HL-60 (cell line): ENCODE measurements at regions not wholly inside any gene's neighbourhood (a gene's known extent, or its start where the extent isn't known, plus 50 kb on each side); places are given as distances from the start of the nearest gene placed in this dataset.
"Not testable (repeated sequence)": the region's sequence is repeated elsewhere in the genome, so short reads cannot be mapped to it uniquely, and the experiment has no call there.

Experiments
- DNase-seq, 2 experiments: peaks; one replicate each; pipeline ENCODE4 v3.0.0-alpha.2; 2010 to 2020; ENCODE audit warnings: low read depth in 1 of 2, low spot score in 1 of 2
- H3K27ac ChIP-seq: fragments of 250-450 bp; sonication (Bioruptor Pico); replicated peaks from 2 replicates; pipeline ENCODE4 v1.5.1; 2020; ENCODE audit warnings: mild to moderate bottlenecking, moderate library complexity
- H3K27me3 ChIP-seq: fragments of 250-450 bp; sonication (Bioruptor Pico); 2 replicates; pipeline ENCODE4 v1.5.1; 2021; ENCODE audit warnings: mild to moderate bottlenecking, moderate library complexity; ENCODE audit not compliant: insufficient read depth, poor library complexity, severe bottlenecking
- H3K4me3 ChIP-seq: replicated peaks from 2 replicates; pipeline ENCODE4 v1.5.1; 2011; ENCODE audit warnings: mild to moderate bottlenecking, control low read depth, low read length; ENCODE audit not compliant: insufficient read depth
- CTCF ChIP-seq: IDR thresholded peaks from one replicate; pipeline ENCODE4 v1.5.1; 2011; ENCODE audit warnings: low read length, control low read depth, inconsistent platforms; ENCODE audit not compliant: insufficient read depth
- GABPA ChIP-seq: IDR thresholded peaks from 2 replicates; pipeline ENCODE4 v1.6.1; 2012; ENCODE audit warnings: low read depth
- POLR2AphosphoS5 ChIP-seq: IDR thresholded peaks from 2 replicates; pipeline ENCODE4 v1.6.1; 2012; ENCODE audit warnings: low read depth
- REST ChIP-seq: IDR thresholded peaks from 2 replicates; pipeline ENCODE4 v1.6.1; 2012; ENCODE audit warnings: low read depth; ENCODE audit not compliant: insufficient replicate concordance
- SPI1 ChIP-seq: IDR thresholded peaks from 2 replicates; pipeline ENCODE4 v1.6.1; 2012; ENCODE audit warnings: low read depth, mild to moderate bottlenecking, borderline replicate concordance

DNA sequence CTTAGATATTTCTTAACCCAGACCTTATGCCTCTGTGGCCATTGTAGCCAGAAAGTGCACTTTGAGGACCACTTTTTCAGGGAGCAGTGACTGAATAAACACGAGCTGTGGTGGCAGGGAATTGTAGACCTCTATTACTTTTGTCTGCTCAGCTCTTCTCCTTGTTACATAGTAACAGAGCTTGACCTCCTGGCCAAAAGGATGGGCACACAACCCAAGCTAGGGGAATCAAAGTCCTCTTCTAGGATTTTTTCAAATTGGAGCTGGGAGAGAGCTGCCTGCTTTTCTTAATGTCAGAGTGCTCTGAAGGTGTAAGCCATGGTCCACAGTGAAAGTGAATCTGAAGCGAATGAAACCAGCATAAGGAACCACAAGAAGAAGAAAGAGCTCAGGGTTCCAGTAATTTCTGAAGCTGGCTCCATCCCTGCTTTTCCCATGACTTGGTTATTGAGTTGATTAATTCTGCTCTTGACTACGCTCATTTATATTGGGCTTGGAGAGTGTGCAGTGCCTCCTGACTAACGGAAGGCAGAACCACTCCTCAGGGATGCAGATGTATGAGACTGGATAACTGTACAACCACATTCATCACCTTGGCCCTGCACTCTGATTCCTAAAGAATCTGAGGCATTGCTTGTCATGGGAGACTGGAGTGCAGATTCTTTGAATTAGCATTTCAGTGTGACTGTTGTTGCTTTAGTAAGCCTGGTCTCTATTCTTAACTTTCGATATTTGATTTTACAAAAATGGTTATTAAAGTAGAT is 60.9 kb downstream of the TLNRD1 start:
- H3K27ac ChIP-seq: no peak overlapping the region
- H3K4me3 ChIP-seq: no peak overlapping the region
- no peak for TF ChIP-seq CTCF
- no peak for TF ChIP-seq GABPA
- TF ChIP-seq POLR2AphosphoS5: no peak
- no peak for TF ChIP-seq SPI1
- no peak for TF ChIP-seq REST
- no peaks in the 10 kb centered on the region for H3K27me3 ChIP-seq
- DNase-seq: no peak

- no peak for DNase-seq
- no peak overlapping the region for H3K4me3 ChIP-seq
- no peak overlapping the region for H3K27ac ChIP-seq
- TF ChIP-seq POLR2AphosphoS5: no peak
- no peak for TF ChIP-seq GABPA
- no peak for TF ChIP-seq CTCF
- TF ChIP-seq SPI1: no peak
- no peak for TF ChIP-seq REST
- H3K27me3 ChIP-seq: no peaks in the 10 kb centered on the region
Observed at GRCh38 chr15:81062937-81063336, 62.2 kb downstream of the TLNRD1 start.

DNA sequence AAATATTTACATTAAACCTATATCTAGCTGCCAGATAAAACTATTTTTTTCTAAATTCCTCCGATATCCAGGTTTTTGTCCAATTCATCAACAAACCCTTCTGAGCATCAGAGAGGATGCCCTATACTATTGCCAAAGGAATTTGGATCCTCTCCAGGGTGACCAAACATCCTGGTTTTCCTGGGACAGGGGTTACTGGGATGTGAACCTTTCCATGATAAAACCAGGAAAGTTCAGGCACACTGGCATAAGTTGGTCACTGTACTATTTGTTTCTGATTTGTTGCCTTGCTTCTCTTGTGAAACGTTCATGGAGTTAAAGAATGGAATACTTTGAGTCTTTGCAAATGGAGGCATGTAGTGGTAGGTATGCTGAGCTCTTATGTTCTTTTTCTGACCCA is 63.5 kb downstream of the TLNRD1 start:
- no peak overlapping the region for H3K4me3 ChIP-seq

GRCh38 chr15:81067567-81067966 is 66.5 kb upstream of the CFAP161 start:
- not testable (repeated sequence) for H3K4me3 ChIP-seq, H3K27ac ChIP-seq, H3K27me3 ChIP-seq, DNase-seq

More for the DNA sequence above, 63.5 kb downstream of the TLNRD1 start:
- H3K27ac ChIP-seq: no peak overlapping the region
- no peaks in the 10 kb centered on the region for H3K27me3 ChIP-seq
- no peak for TF ChIP-seq REST
- TF ChIP-seq GABPA: no peak
- no peak for DNase-seq
